GM19372 (cell line): ENCODE measurements at regions not wholly inside any gene's neighbourhood (a gene's known extent, or its start where the extent isn't known, plus 50 kb on each side); places are given as distances from the start of the nearest gene placed in this dataset.

Source experiments
- ATAC-seq: cut with Tn5 transposase; IDR thresholded peaks from one replicate; pipeline ENCODE4 v1.9.1; 2021; ENCODE audit warnings: mild to moderate bottlenecking, low read depth, moderate library complexity; ENCODE audit not compliant: unreplicated experiment

- ATAC-seq, result no peak
Observed at GRCh38 chr2:59720296-59720866, 833.1 kb downstream of the BCL11A start.

GRCh38 chr2:59713577-59713976 lies 839.9 kb downstream of the BCL11A start:
- no peak for ATAC-seq

DNA sequence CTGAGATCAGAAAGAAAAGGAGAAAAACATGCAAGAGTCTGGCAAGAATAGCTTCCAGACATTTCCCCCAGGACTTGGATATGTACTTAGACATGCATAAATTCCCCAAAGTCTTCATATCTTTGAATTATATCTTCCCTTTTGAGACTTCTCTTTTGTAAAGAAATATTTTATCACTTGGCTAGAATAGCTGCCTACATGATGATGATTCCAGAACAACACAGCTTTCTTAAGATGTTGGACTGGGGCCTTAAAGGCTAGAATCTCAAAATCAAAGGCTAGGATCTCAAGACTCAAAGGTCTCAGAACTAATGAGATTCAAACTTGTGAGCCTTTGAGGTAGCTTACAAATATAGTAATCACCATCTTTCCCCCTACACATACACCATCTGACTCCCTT lies 842.3 kb downstream of the BCL11A start:
- ATAC-seq, result no peak

DNA sequence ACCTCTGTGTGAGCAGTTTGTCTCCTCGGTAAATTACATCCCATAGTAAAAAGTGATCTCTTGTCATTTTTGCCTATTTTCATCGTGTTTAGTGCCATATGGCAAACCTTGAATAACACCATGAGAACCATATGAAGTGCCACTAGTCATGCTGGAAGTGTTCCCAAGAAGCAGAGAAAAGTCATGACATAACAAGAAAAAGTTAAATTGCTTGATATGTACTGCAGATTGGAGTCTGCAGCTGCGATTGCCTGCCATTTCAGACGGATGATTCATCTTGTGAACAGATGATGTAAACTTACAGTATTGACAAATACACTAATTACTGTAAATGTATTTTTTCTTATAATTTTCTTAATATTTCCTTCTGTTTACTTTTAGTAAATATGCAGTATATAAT lies 846.7 kb downstream of the BCL11A start:
- no peak for ATAC-seq

DNA sequence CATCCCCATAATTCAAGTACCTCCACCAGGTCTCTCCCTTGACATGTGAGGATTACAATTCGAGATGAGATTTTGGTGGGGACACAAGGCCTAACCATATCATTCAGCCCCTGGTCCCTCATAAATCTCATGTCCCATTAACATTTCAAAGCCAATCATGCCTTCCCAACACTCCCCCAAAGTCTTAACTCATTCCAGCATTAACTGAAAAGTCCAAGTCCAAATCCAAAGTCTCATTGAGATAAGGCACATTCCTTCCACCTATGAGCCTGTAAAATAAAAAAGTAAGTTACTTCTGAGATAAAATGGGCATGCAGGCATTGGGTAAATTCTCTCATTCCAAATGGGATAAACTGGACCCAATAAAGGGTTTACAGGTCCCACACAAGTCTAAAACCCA lies 849.7 kb downstream of the BCL11A start:
- no peak for ATAC-seq

DNA sequence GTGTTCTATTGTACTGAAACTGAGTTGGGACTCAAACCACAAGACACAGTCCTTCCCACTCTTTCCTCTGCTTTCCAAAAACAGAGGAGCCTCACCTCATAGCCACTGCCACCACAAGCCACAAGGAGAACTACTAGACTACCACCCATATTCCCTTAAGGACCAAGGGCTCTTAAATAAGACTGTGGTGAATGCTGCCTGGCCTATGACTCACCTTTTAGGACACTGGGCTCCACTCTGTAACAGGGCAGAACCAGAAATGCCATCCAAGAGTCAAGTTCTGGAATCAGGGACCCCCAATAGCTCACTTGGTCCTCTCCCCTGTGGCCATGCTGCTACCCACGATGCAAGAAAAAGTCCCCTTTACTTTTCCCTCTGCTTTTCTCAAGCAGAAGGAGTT lies 851.4 kb downstream of the BCL11A start:
- ATAC-seq, result no peak

DNA sequence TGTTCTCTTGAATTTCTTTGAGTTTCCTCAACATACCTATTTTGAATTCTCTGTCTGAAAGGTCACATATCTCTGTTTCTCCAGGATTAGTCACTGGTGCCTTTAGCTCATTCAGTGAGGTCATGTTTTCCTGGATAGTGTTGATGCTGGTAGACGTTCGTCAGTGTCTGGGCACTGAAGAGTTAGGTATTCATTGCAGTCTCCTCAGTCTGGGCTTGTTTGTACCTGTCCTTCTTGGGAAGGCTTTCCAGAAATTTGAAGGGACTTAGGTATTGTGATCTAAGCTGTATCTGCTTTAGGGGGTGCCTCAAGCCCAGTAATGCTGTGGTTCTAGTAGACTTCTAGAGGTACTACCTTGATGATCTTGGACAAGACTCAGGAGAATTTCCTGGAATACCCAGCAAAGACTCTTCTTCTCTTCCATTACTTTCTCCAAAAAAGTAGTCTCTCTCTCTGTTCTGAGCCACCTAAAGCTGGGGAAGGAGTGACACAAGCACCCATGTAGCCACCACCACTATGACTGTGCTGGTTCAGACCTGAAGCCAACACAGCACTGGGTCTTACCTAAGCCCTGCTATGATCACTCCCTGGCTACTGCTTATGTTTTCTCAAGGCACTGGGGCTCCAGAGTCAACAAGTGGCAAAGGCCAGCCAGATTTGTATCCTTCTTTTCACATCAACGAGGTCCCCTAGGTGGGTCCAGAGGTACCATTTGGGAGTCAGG lies 852.0 kb downstream of the BCL11A start:
- ATAC-seq, result no peak

DNA sequence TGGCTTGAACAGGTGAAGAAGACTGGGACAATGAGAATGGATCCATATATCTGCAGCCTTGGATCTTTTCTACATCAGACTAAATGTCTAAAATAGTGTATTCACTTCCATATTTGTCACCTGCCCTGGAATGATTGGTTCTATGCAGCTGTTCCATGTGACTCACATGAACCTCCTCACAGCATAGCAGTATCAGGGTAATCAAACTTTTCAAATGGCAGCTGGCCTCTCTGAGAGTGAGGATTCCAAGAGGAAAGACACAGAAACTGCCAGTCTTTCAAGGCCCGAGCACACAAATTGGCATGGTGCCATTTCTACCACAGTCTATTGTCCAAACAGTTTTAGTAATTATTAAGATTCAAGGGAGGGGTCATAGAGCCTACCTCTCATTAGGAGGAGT lies 859.3 kb downstream of the BCL11A start:
- no peak for ATAC-seq

- no peak for ATAC-seq
Observed at GRCh38 chr2:59693231-59693959, 860.1 kb downstream of the BCL11A start.

DNA sequence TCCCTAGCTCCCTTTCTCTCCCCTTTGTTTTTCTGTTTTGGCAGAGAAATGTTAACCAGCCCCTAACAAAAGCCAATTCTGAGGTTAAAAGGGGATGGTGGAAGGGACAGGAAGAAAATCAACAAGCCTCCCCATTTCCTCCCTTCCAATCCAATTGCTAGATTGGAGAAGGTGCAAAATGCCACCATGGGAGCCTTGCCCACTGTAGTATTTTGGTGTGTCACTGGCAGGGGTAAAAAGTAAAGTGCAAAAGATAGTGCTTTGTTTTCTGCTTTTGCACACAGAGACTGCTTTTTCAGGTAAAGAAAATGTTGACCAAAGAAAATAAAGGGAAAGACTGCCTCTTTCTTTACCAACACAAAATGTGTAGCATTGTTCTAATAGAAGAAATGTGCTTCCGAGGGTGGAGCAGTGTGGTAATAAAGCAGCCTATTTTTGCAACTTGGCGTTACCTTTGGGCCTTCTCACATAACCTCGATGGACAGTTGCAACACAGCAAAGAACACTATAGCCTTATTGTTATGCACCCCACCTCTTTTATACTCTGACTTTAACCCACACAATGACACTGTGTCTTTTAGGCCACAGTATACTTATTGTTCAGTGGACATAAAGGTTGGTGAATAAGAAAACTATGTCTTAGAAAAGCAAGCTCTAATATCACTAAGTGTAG lies 861.8 kb downstream of the BCL11A start:
- no peak for ATAC-seq

GRCh38 chr2:59690849-59691248 lies 862.6 kb downstream of the BCL11A start:
- no peak for ATAC-seq

GRCh38 chr2:59684771-59685166 lies 868.7 kb downstream of the BCL11A start:
- no peak for ATAC-seq

DNA sequence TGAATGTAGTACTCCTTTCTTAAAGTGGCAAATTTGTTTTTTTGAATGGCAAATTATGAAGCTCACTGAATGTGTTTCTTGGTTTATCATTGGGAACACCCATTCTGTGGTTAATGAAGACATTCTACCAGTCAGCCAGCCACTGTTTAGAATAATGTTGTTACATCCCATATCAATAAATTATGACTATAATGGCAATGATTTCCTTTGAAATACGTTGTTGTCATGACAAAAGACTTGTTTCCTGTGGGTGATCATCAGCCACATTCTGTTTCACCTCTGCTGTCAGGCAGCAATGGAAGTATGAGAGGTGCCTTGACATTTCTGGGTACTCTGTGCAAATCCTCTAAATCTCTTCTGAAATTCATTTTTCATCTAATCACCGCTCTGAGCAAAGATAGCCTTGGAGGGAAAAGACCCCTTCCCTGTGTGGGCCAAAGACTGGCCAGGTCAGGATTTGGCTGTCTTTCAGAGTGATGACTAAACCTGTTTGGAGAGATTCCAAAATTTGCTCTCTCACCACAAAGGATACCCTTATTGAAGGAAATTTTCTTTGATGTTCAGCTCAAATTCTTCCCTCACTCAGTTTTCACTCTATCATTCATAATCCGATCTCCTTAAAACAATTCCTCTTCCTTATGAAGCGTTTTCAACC lies 869.2 kb downstream of the BCL11A start:
- ATAC-seq, result no peak

DNA sequence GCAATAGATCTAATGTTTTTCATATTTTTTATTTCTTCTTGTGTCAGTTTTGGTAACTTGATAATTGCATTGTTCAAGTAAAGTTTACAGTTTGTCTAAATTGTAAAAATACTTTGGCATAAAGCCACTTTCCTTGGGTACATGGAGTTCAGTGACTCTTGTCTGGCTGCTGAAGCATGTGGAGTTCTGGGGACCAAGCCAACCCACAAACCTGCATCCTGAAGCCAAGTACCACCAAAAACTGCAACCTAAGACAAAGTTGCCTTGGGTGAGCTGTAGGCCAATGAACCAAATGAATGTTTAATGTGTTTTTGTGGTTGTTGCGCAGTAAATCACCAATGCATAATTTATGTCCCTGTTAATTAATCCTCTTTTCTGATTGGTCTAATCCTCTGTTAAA lies 872.6 kb downstream of the BCL11A start:
- no peak for ATAC-seq

GRCh38 chr2:59677158-59677557 lies 876.3 kb downstream of the BCL11A start:
- ATAC-seq, result no peak

GRCh38 chr2:59674100-59674499 lies 879.4 kb downstream of the BCL11A start:
- ATAC-seq, result no peak

DNA sequence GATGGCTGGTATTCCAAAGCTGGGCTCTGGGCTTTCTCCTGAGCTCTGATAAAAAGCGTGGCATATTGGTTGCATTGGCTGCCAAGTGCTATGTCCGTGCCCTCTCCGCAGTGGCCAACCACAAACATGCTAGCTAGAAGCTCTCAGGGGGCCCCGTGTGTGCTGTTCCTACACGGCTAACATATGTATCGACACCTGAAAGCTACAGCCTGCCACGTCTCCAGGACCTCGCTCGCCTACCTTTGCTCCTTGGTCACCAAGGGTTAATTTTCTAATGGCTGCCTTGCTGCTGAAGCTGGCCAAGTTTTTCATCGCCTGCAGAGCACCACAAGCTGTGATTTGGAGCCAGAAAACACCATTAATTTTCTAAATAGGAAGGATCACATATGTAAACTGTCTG lies 888.4 kb downstream of the BCL11A start:
- ATAC-seq, result no peak

DNA sequence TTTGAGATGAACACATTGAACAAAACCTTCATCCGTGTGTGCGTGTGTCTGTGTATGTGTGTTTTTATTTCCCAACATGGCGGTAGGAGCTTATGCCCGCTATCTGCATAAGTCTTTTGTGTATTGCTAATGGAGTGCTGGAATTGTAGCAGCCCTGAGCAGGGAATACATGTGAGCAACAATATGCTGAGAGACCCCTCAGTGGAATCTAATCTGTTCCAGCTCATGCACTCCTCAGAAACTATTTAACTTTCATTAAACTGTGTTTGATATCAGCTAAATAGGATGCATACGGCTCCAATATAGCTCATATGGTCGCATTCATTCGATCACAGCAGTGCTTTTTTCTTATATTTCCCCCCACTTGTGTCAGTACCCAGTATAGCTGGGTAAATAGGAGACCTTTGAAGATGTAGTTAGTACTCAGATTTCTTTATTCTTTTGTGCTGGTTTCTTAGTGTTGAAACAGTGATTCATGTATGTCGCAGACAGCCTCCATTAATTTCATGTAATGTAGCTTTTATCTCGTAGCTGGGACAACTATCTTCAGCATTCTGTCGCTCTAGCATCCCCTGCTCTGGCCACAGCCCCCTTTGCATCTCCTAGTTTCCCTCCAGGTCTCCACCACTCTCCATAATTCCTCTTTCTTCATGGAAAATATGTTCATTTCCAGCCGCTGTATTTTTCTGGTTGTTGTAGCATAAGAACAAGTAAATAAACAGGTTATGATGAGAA lies 891.2 kb downstream of the BCL11A start:
- ATAC-seq, result no peak

DNA sequence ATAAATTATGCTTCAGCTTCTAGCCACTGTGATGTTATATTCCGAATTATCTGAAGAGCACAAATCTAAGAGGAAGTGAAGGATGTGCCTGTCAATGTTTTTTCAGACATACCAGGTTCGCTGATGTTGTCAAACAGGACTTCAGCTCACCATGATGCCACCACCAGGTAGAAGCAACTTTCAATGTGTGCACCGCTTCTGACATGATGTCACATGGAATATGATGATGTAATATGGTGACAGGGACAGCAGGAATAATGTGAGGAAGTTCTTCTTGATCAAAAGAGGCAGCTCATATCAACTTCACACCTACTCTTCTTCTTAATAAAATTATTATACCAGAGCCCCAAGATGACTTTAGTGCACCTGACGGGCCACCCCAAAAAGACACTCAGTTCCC lies 893.2 kb downstream of the BCL11A start:
- ATAC-seq, result no peak
